ENCODE measurements at regions not wholly inside any gene's neighbourhood (a gene's known extent, or its start where the extent isn't known, plus 50 kb on each side); places are given as distances from the start of the nearest gene placed in this dataset.

DNA sequence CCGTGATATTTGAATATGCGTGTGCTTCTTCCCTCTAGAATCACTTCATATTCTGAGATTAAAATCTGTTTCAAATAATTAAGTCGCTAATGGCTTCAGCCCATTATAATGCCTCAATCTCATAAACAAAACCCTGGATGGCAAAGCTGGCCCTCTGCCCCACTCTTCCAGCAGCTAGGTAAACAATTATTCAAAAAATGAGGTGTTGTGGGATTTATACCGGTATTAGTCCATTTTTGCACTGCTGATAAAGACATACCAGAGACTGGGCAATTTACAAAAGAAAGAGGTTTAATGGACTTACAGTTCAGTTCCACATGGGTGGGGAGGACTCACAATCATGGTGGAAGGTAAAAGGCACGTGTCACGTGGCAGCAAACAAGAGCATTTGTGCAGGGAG, 510.4 kb upstream of the ADGRL2 start:
- Histone ChIP-seq H3K27ac (ENCODE audit: low read length) (no peak overlapping the region), H3K9me2 (ENCODE audit: insufficient read depth, low read length) (no peaks in the 10 kb centered on the region), H3K79me2 (replicated peaks; ENCODE audit: insufficient read depth, low read length) (no peaks in the 10 kb centered on the region), H3K9me3 (ENCODE audit: low read length) (no peaks in the 10 kb centered on the region), H4K20me1 (ENCODE audit: insufficient read depth) (no peaks in the 10 kb centered on the region), H3K9ac (ENCODE audit: low read length) (no peak overlapping the region), H3K27me3 (ENCODE audit: insufficient read depth, low read depth, low read length) (no peaks in the 10 kb centered on the region), H3K4me3 (ENCODE audit: low read length) (no peak overlapping the region), H3F3A (ENCODE audit: insufficient read depth, low read length, poor library complexity, severe bottlenecking) (no peaks in the 10 kb centered on the region), H2AFZ (ENCODE audit: low read depth, low read length) (no peak overlapping the region), H3K4me2 (ENCODE audit: low read length) (no peak overlapping the region), H3K36me3 (ENCODE audit: insufficient read depth, low read length) (no peaks in the 10 kb centered on the region)
- TF ChIP-seq EZH2 (IDR thresholded peaks at IDR 0.05; ENCODE audit: borderline replicate concordance, insufficient read depth, low read length, poor library complexity, severe bottlenecking) (no peak), POLR2AphosphoS5 (IDR thresholded peaks at IDR 0.05) (no peak), SMC3 (conservative IDR thresholded peaks at IDR 0.05; ENCODE audit: poor library complexity) (no peak), MXI1 (conservative IDR thresholded peaks at IDR 0.05; ENCODE audit: poor library complexity, severe bottlenecking) (no peak)
- TF ChIP-seq, protein P1, sequence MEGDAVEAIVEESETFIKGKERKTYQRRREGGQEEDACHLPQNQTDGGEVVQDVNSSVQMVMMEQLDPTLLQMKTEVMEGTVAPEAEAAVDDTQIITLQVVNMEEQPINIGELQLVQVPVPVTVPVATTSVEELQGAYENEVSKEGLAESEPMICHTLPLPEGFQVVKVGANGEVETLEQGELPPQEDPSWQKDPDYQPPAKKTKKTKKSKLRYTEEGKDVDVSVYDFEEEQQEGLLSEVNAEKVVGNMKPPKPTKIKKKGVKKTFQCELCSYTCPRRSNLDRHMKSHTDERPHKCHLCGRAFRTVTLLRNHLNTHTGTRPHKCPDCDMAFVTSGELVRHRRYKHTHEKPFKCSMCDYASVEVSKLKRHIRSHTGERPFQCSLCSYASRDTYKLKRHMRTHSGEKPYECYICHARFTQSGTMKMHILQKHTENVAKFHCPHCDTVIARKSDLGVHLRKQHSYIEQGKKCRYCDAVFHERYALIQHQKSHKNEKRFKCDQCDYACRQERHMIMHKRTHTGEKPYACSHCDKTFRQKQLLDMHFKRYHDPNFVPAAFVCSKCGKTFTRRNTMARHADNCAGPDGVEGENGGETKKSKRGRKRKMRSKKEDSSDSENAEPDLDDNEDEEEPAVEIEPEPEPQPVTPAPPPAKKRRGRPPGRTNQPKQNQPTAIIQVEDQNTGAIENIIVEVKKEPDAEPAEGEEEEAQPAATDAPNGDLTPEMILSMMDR (IDR thresholded peaks at IDR 0.05; ENCODE audit: poor library complexity, severe bottlenecking), result no peak

DNA sequence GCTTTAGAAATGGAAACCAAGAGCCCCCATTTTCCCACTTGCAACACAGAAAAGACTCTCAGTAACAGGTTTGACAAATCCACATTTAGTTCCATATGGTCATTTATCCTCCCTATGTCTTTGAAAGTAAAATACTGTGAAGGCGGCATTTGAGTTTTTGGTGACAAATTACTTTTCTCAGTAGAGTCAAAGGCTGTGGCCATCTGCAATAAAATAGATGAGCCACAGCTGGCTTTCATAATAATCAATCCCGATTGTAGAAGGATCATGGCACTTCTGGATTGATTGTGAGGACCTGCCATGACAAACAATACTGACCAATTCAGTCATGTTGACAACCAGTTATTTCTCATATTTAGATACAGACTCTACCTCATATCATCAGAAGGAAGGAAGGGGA, 512.0 kb upstream of the ADGRL2 start:
- no peaks in the 10 kb centered on the region for H3K79me2 ChIP-seq (replicated peaks; ENCODE audit: insufficient read depth, low read length)
- no peaks in the 10 kb centered on the region for H3F3A ChIP-seq (ENCODE audit: insufficient read depth, low read length, poor library complexity, severe bottlenecking)
- H4K20me1 ChIP-seq (ENCODE audit: insufficient read depth), result no peaks in the 10 kb centered on the region
- no peak overlapping the region for H2AFZ ChIP-seq (ENCODE audit: low read depth, low read length)
- H3K4me3 ChIP-seq (ENCODE audit: low read length), result no peak overlapping the region
- H3K36me3 ChIP-seq (ENCODE audit: insufficient read depth, low read length), result no peaks in the 10 kb centered on the region
- no peak for TF ChIP-seq RAD21 (conservative IDR thresholded peaks at IDR 0.05)
- TF ChIP-seq TAF1 (IDR thresholded peaks at IDR 0.05; ENCODE audit: low read depth), result no peak
- no peak for TF ChIP-seq POLR2AphosphoS5 (IDR thresholded peaks at IDR 0.05)
- TF ChIP-seq, protein P2, sequence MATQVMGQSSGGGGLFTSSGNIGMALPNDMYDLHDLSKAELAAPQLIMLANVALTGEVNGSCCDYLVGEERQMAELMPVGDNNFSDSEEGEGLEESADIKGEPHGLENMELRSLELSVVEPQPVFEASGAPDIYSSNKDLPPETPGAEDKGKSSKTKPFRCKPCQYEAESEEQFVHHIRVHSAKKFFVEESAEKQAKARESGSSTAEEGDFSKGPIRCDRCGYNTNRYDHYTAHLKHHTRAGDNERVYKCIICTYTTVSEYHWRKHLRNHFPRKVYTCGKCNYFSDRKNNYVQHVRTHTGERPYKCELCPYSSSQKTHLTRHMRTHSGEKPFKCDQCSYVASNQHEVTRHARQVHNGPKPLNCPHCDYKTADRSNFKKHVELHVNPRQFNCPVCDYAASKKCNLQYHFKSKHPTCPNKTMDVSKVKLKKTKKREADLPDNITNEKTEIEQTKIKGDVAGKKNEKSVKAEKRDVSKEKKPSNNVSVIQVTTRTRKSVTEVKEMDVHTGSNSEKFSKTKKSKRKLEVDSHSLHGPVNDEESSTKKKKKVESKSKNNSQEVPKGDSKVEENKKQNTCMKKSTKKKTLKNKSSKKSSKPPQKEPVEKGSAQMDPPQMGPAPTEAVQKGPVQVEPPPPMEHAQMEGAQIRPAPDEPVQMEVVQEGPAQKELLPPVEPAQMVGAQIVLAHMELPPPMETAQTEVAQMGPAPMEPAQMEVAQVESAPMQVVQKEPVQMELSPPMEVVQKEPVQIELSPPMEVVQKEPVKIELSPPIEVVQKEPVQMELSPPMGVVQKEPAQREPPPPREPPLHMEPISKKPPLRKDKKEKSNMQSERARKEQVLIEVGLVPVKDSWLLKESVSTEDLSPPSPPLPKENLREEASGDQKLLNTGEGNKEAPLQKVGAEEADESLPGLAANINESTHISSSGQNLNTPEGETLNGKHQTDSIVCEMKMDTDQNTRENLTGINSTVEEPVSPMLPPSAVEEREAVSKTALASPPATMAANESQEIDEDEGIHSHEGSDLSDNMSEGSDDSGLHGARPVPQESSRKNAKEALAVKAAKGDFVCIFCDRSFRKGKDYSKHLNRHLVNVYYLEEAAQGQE (IDR thresholded peaks at IDR 0.05; ENCODE audit: borderline replicate concordance), result no peak
- no peak for TF ChIP-seq EP300 (conservative IDR thresholded peaks at IDR 0.05; ENCODE audit: poor library complexity, severe bottlenecking)
- no peak for TF ChIP-seq SMC3 (conservative IDR thresholded peaks at IDR 0.05; ENCODE audit: poor library complexity)
- TF ChIP-seq, protein P1 (IDR thresholded peaks at IDR 0.05; ENCODE audit: poor library complexity, severe bottlenecking), result no peak
- no peak for TF ChIP-seq EZH2 (IDR thresholded peaks at IDR 0.05; ENCODE audit: borderline replicate concordance, insufficient read depth, low read length, poor library complexity, severe bottlenecking)
- TF ChIP-seq MXI1 (conservative IDR thresholded peaks at IDR 0.05; ENCODE audit: poor library complexity, severe bottlenecking), result no peak
- no peaks in the 10 kb centered on the region for H3K9me3 ChIP-seq (ENCODE audit: low read length)
- H3K27ac ChIP-seq (ENCODE audit: low read length), result no peak overlapping the region
- H3K9me2 ChIP-seq (ENCODE audit: insufficient read depth, low read length), result no peaks in the 10 kb centered on the region
- H3K9ac ChIP-seq (ENCODE audit: low read length), result no peak overlapping the region
- no peaks in the 10 kb centered on the region for H3K27me3 ChIP-seq (ENCODE audit: insufficient read depth, low read depth, low read length)
- no peak overlapping the region for H3K4me2 ChIP-seq (ENCODE audit: low read length)

Measured in neural cell (in vitro differentiated cells).